Breast epithelium (tissue), 3 donors: ENCODE measurements at regions not wholly inside any gene's neighbourhood (a gene's known extent, or its start where the extent isn't known, plus 50 kb on each side); places are given as distances from the start of the nearest gene placed in this dataset.

Source experiments
- CTCF ChIP-seq, 3 donors: fragments of 450-650 bp; IDR thresholded peaks; one replicate each; pipeline ENCODE4 v1.5.1; 2016 to 2017; ENCODE audit warnings: antibody characterized with exemption in 3 of 3, mild to moderate bottlenecking in 3 of 3, moderate library complexity in 3 of 3
- POLR2A ChIP-seq: fragments of 450-650 bp; IDR thresholded peaks from one replicate; pipeline ENCODE4 v1.6.1; 2016; ENCODE audit warnings: antibody characterized with exemption, mild to moderate bottlenecking, moderate library complexity

- TF ChIP-seq CTCF (IDR thresholded peaks at IDR 0.05) (no peak), POLR2A (no peak)
These were observed 493.9 kb downstream of the HTR7 start for GRCh38 chr10:90363799-90364483.
